C4-2B (cell line): ENCODE measurements at regions not wholly inside any gene's neighbourhood (a gene's known extent, or its start where the extent isn't known, plus 50 kb on each side); places are given as distances from the start of the nearest gene placed in this dataset.

Experiments
- CTCF ChIP-seq: fragments of 450-650 bp; conservative IDR thresholded peaks from 2 replicates; pipeline ENCODE4 v1.5.1; 2017; ENCODE audit warnings: mild to moderate bottlenecking
- ZFX ChIP-seq: fragments of 450-650 bp; IDR thresholded peaks from 2 replicates; pipeline ENCODE4 v1.6.1; 2017

GRCh38 chr16:6170022-6170421 lies 1072.4 kb upstream of the EEF2KMT start:
- no peak for TF ChIP-seq CTCF
- TF ChIP-seq ZFX = no peak
